Left ventricle myocardium superior (tissue), 1 donor: ENCODE measurements at regions not wholly inside any gene's neighbourhood (a gene's known extent, or its start where the extent isn't known, plus 50 kb on each side); places are given as distances from the start of the nearest gene placed in this dataset.

Experiments used
- ATAC-seq: fragments of 200-7000 bp; cut with Tn5 transposase; one replicate; pipeline ENCODE4 v1.9.1; 2020; ENCODE audit warnings: mild to moderate bottlenecking, moderate library complexity
- DNase-seq: peaks from one replicate; pipeline ENCODE4 v3.0.0-alpha.2; 2020
- intact Hi-C: fragments of 100-400 bp; cut with micrococcal nuclease; formaldehyde crosslinking; loops from one replicate; pipeline ENCODE4 v1.11.0; 2022
- donor health status: DM: no; HTN: yes; CAD: no; lungs with severe emphysema.

DNA sequence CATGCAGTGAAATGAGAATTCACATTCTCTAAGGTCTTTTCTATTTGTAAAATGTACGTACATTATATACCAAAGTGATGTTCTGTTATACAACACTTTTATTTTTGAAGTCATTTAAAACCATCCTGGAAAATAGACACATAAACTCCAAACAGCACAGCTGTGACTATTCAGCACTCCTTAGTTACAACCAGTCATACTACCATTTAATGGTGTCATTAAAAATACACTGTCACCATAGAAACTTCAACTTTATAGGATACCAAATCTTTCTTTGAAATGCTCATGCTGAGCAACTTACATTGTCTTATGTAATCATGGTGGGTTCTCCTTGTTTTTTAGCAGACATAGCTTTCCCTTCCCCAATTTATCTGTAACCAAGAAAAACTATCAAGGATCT lies 85.3 kb downstream of the METTL4 start:
- ATAC-seq (no peak), DNase-seq (no peak)
- intact Hi-C loops, result no loop called here

DNA sequence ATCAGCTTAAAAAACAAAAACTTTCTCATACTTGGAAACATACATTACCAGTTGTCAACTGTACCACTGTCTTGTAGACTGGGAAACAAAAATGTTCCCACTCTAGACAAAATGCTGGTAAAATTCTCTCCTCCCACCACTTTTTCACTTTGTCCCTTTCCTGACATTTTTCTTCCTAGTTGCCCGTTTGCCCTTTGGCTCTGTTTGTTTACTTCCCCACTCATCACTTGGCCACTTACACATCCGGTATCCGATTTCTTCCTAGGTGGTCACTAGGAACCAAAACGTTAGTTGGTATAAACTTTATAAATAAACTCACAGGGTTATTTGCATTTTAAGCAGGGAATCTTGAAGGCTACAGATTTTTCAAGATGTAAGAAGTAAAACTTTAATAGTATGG lies 84.9 kb downstream of the METTL4 start:
- intact Hi-C loops, result no loop called here
- ATAC-seq (no peak), DNase-seq (no peak)
